ENCODE measurements at regions not wholly inside any gene's neighbourhood (a gene's known extent, or its start where the extent isn't known, plus 50 kb on each side); places are given as distances from the start of the nearest gene placed in this dataset.
A peak's percentile ranks its signal among the peaks of the same experiment; 100 is the strongest.

DNA sequence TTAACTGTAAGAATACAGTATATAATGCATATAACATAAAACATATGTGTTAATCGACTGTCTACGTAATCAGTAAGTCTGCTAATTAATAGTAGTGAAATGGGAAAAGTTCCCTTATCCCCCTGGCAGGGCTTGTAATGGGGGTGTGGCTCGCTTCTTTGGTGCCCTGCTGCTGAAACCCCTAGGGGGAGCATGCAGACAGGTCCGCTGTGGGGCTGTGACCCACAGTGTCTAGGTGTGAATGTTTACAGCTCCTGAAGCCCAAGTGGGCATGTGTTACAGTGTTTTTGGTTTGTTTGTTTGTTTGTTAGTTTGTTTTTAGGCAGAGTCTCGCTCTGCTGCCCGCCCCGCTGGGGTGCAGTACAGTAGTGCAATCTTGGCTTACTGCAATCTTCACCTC, 495.7 kb downstream of the SHISA9 start:
- H3K4me2 ChIP-seq (ENCODE audit: low read length) = no peak overlapping the region
- H3K9me2 ChIP-seq (ENCODE audit: low read depth, low read length) = no peaks in the 10 kb centered on the region
- no peak overlapping the region for H3K27ac ChIP-seq (ENCODE audit: low read depth, low read length, poor library complexity, severe bottlenecking)
- H3K9me3 ChIP-seq (ENCODE audit: low read length) = 0 out of 2 replicates have a peak, but pooled peaks cover 4% of the 10 kb centered on the region
- no peak overlapping the region for H3K4me3 ChIP-seq (ENCODE audit: low read depth, low read length, poor library complexity, severe bottlenecking)
- H4K20me1 ChIP-seq (ENCODE audit: insufficient read depth, low read length) = no peaks in the 10 kb centered on the region
- H3K4me1 ChIP-seq (ENCODE audit: insufficient read depth, low read length, severe bottlenecking) = peaks cover 59% of the 10 kb centered on the region
- TF ChIP-seq, protein P1, sequence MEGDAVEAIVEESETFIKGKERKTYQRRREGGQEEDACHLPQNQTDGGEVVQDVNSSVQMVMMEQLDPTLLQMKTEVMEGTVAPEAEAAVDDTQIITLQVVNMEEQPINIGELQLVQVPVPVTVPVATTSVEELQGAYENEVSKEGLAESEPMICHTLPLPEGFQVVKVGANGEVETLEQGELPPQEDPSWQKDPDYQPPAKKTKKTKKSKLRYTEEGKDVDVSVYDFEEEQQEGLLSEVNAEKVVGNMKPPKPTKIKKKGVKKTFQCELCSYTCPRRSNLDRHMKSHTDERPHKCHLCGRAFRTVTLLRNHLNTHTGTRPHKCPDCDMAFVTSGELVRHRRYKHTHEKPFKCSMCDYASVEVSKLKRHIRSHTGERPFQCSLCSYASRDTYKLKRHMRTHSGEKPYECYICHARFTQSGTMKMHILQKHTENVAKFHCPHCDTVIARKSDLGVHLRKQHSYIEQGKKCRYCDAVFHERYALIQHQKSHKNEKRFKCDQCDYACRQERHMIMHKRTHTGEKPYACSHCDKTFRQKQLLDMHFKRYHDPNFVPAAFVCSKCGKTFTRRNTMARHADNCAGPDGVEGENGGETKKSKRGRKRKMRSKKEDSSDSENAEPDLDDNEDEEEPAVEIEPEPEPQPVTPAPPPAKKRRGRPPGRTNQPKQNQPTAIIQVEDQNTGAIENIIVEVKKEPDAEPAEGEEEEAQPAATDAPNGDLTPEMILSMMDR (IDR thresholded peaks at IDR 0.05; ENCODE audit: low read length) = peak; percentile 57
- TF ChIP-seq EZH2 (IDR thresholded peaks at IDR 0.05; ENCODE audit: borderline replicate concordance, low read length) = no peak
- H3K79me2 ChIP-seq (ENCODE audit: insufficient read depth, low read length) = no peaks in the 10 kb centered on the region
- H3K27me3 ChIP-seq (ENCODE audit: insufficient read depth, low read length) = no peaks in the 10 kb centered on the region
- no peak overlapping the region for H2AFZ ChIP-seq (ENCODE audit: low read length)
- no peak overlapping the region for H3K9ac ChIP-seq (ENCODE audit: low read length)
- H3K36me3 ChIP-seq (ENCODE audit: insufficient read depth, low read length) = no peaks in the 10 kb centered on the region
- no peaks in the 10 kb centered on the region for H3F3A ChIP-seq (ENCODE audit: insufficient read depth, low read length)

DNA sequence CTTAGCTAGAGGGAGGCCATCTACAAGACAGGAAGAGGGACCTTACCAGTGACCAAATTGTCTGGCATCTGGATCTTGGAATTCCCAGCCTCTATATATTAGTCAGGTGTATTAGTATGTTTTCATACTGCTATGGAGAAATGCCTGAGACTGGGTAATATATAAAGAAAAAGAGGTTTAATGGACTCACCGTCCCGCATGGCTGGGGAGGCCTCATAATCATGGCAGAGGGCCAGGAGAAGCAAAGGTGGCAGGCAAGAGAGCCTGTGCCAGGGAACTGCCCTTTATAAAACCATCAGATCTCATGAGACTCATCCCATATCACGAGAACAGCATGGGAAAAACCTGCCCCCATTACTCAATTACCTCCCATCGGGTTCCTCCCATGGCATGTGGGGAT, 500.2 kb downstream of the SHISA9 start:
- Histone ChIP-seq H3K4me3 (ENCODE audit: low read depth, low read length, poor library complexity, severe bottlenecking) (no peak overlapping the region), H3K9me2 (ENCODE audit: low read depth, low read length) (no peaks in the 10 kb centered on the region), H3K4me2 (ENCODE audit: low read length) (no peak overlapping the region), H3F3A (ENCODE audit: insufficient read depth, low read length) (no peaks in the 10 kb centered on the region), H3K9me3 (ENCODE audit: low read length) (0 out of 2 replicates have a peak, but pooled peaks cover 4% of the 10 kb centered on the region), H3K79me2 (ENCODE audit: insufficient read depth, low read length) (no peaks in the 10 kb centered on the region), H3K9ac (ENCODE audit: low read length) (no peak overlapping the region), H4K20me1 (ENCODE audit: insufficient read depth, low read length) (no peaks in the 10 kb centered on the region), H3K27me3 (ENCODE audit: insufficient read depth, low read length) (no peaks in the 10 kb centered on the region), H2AFZ (ENCODE audit: low read length) (no peak overlapping the region), H3K27ac (ENCODE audit: low read depth, low read length, poor library complexity, severe bottlenecking) (no peak overlapping the region), H3K36me3 (ENCODE audit: insufficient read depth, low read length) (no peaks in the 10 kb centered on the region), H3K4me1 (ENCODE audit: insufficient read depth, low read length, severe bottlenecking) (peaks cover 14% of the 10 kb centered on the region)
- TF ChIP-seq, protein P1 (IDR thresholded peaks at IDR 0.05; ENCODE audit: low read length) = no peak
- TF ChIP-seq EZH2 (IDR thresholded peaks at IDR 0.05; ENCODE audit: borderline replicate concordance, low read length) = no peak

DNA sequence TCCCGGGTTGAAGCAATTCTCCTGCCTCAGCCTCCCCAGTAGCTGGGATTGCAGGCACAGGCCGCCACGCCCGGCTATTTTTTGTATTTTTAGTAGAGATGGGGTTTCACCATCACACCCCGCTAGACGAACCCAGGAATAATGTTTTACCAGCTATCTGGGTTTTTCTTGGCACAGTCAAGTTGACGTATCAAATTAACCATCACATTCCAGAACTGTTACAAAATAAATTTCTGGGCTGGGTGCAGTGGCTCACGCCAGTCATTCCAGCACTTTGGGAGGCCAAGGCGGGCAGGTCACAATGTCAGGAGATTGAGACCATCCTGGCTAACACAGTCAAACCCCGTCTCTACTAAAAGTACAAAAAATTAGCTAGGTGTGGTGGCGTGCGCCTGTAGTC, 501.2 kb downstream of the SHISA9 start:
- no peaks in the 10 kb centered on the region for H4K20me1 ChIP-seq (ENCODE audit: insufficient read depth, low read length)
- no peaks in the 10 kb centered on the region for H3K36me3 ChIP-seq (ENCODE audit: insufficient read depth, low read length)
- no peaks in the 10 kb centered on the region for H3K79me2 ChIP-seq (ENCODE audit: insufficient read depth, low read length)
- H3K4me2 ChIP-seq (ENCODE audit: low read length) = no peak overlapping the region
- no peak overlapping the region for H3K9ac ChIP-seq (ENCODE audit: low read length)
- no peak for TF ChIP-seq EZH2 (IDR thresholded peaks at IDR 0.05; ENCODE audit: borderline replicate concordance, low read length)
- TF ChIP-seq, protein P1 (IDR thresholded peaks at IDR 0.05; ENCODE audit: low read length) = no peak
- no peak overlapping the region for H3K27ac ChIP-seq (ENCODE audit: low read depth, low read length, poor library complexity, severe bottlenecking)
- H3F3A ChIP-seq (ENCODE audit: insufficient read depth, low read length) = no peaks in the 10 kb centered on the region
- peaks cover 10% of the 10 kb centered on the region for H3K4me1 ChIP-seq (ENCODE audit: insufficient read depth, low read length, severe bottlenecking)
- 0 out of 2 replicates have a peak, but pooled peaks cover 4% of the 10 kb centered on the region for H3K9me3 ChIP-seq (ENCODE audit: low read length)
- no peaks in the 10 kb centered on the region for H3K27me3 ChIP-seq (ENCODE audit: insufficient read depth, low read length)
- H2AFZ ChIP-seq (ENCODE audit: low read length) = no peak overlapping the region
- no peaks in the 10 kb centered on the region for H3K9me2 ChIP-seq (ENCODE audit: low read depth, low read length)
- H3K4me3 ChIP-seq (ENCODE audit: low read depth, low read length, poor library complexity, severe bottlenecking) = no peak overlapping the region
